ENCODE measurements at regions not wholly inside any gene's neighbourhood (a gene's known extent, or its start where the extent isn't known, plus 50 kb on each side); places are given as distances from the start of the nearest gene placed in this dataset.

- Mint-ChIP-seq H3K9me3 (ENCODE audit: unreplicated experiment) (no peaks in the 10 kb centered on the region), H3K27ac (ENCODE audit: low read depth, unreplicated experiment) (no peak overlapping the region), H3K4me1 (ENCODE audit: insufficient read depth, unreplicated experiment) (peaks cover 11% of the 10 kb centered on the region), H3K36me3 (ENCODE audit: insufficient read depth, unreplicated experiment) (no peaks in the 10 kb centered on the region), H3K27me3 (ENCODE audit: insufficient read depth, unreplicated experiment) (no peaks in the 10 kb centered on the region), H3K4me3 (ENCODE audit: unreplicated experiment) (no peak overlapping the region)
- intact Hi-C loops (cut with micrococcal nuclease) = no loop called here
- no peak for TF ChIP-seq CTCF (IDR thresholded peaks at IDR 0.05; ENCODE audit: unreplicated experiment)
- ChIA-PET CTCF (no interaction called here), POLR2A (no interaction called here)
- DNase-seq (ENCODE audit: unreplicated experiment) = no peak
- no TSS peak for BruUV-seq (replicated peaks)
These were observed 106.9 kb downstream of the LIPG start for GRCh38 chr18:49668574-49669275.

DNA sequence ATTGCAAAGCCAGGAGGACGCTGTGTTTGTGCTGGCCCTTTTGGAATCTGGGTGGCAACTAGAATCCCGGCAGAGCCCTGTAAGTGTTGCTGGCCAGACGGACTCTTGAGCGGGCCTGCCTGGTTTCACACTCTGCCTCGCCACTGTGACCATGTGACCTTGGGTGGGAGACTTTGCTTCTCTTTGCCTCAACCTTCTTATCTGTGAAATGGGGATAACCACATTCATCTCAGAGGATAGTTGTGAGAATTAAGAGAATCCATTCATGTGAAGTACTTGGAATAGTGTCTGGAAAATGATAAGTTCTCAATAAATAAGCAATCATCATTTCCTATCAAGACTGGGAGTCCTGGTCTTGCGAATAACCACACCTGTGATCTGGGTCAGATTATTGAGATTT is 105.6 kb downstream of the LIPG start:
- Mint-ChIP-seq H3K9me3 (ENCODE audit: unreplicated experiment) (no peaks in the 10 kb centered on the region), H3K4me3 (ENCODE audit: unreplicated experiment) (no peak overlapping the region), H3K4me1 (ENCODE audit: insufficient read depth, unreplicated experiment) (peaks cover 11% of the 10 kb centered on the region), H3K27ac (ENCODE audit: low read depth, unreplicated experiment) (no peak overlapping the region), H3K27me3 (ENCODE audit: insufficient read depth, unreplicated experiment) (no peaks in the 10 kb centered on the region), H3K36me3 (ENCODE audit: insufficient read depth, unreplicated experiment) (no peaks in the 10 kb centered on the region)
- TF ChIP-seq CTCF (IDR thresholded peaks at IDR 0.05; ENCODE audit: unreplicated experiment) = no peak
- DNase-seq (ENCODE audit: unreplicated experiment) = no peak
- CTCF ChIA-PET = interaction anchor here (0.6 kb wide), 1 partner anchor 68 kb away, joined by 3 read pairs; no protein-coding TSS in a partner anchor
- POLR2A ChIA-PET = no interaction called here
- intact Hi-C loops (cut with micrococcal nuclease) = no loop called here
- no TSS peak for BruUV-seq (replicated peaks)

DNA sequence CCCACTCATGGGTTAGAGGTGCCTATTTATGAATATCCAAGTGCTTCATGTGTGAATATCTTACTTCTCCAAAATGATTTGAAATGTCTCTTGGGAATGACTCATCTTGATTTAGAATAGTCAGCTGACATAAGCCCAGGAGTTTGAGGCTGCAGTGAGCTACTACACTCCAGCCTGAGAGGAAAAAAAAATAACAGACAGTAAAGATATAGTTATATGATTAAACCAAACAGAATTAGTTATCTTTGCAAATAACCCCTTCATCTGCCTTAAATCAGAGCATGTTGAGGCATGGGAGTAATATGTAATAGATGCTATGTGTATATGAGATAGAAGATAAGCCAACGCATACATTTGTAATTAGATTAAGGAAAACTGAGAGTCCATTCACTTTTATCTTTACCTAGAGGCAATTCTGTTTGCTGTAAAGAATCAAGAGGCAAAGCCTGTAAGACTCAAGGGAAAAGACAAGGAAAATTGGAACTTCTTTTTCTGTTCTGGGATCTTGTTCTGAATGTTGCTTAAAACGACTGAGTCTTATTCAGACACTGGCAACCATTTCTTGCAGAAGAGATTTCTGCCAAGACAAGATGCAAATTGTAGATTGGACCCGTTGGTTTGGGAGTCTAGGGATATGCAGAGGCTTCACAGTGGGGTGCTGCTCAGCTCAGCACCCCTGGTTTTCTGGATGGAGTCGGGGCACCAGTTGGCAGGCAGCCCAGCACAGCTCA is 104.4 kb downstream of the LIPG start:
- Mint-ChIP-seq H3K4me3 (ENCODE audit: unreplicated experiment) (no peak overlapping the region), H3K9me3 (ENCODE audit: unreplicated experiment) (no peaks in the 10 kb centered on the region), H3K4me1 (ENCODE audit: insufficient read depth, unreplicated experiment) (peaks cover 11% of the 10 kb centered on the region), H3K27me3 (ENCODE audit: insufficient read depth, unreplicated experiment) (no peaks in the 10 kb centered on the region), H3K27ac (ENCODE audit: low read depth, unreplicated experiment) (no peak overlapping the region), H3K36me3 (ENCODE audit: insufficient read depth, unreplicated experiment) (no peaks in the 10 kb centered on the region)
- intact Hi-C loops (cut with micrococcal nuclease) = no loop called here
- ChIA-PET CTCF (interaction anchor here (0.6 to 0.7 kb wide), 2 partner anchors 51 to 185 kb away, joined by 3 read pairs; no protein-coding TSS in a partner anchor), POLR2A (no interaction called here)
- BruUV-seq (replicated peaks) = no TSS peak
- TF ChIP-seq CTCF (IDR thresholded peaks at IDR 0.05; ENCODE audit: unreplicated experiment) = no peak
- DNase-seq (ENCODE audit: unreplicated experiment) = peak; percentile 14

DNA sequence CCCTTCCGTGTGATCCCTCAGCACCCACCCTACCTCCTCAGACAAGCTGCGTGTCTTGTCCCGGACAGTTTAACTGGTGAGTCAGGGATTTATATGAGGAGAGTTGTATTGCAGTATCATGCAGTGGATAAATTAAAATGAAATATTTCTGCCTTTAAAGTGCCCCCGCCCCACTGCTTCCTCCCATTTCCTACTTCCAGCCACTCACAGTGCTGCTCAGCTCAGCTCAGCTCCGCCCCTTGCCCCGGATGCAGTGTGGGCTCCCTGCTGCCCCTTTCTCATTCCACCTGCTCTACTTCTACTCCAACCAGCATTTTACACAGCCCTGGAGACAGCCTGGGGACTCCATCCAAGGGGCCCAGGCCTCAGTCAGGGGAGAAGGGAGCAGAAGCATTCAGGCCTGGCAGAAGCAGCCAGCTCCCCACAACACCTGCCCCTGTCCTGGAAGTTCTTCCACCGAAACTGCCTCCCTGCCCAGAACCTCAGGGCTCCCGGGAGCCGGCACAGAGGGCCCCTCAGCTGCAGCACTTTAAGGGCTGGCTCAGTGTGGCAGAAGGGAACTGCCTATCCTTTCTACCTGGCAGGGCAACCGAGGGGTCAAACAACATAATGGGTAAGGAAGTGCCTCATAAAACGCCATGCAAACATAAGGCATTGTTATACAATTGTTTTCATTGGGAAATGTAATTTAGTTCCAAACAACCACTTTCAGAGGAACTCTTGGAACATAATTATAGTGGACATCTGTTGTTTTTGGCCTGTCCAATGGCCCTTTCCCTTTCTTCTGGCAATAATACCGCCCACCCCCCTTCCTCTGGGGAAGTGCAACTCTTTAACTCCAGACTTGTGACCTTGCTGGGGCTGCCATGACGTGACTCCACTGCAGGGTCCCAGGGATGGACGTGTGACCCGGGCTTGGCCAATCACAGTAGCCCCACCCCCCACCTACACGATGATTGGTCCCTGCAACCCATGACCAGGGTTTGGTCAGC is 102.3 kb downstream of the LIPG start:
- peaks cover 11% of the 10 kb centered on the region for H3K4me1 Mint-ChIP-seq (ENCODE audit: insufficient read depth, unreplicated experiment)
- no TSS peak for BruUV-seq (replicated peaks)
- no peak for DNase-seq (ENCODE audit: unreplicated experiment)
- intact Hi-C loops (cut with micrococcal nuclease) = no loop called here
- H3K4me3 Mint-ChIP-seq (ENCODE audit: unreplicated experiment) = no peak overlapping the region
- CTCF ChIA-PET = interaction anchor here (0.6 kb wide), 1 partner anchor 18 kb away, joined by 3 read pairs; no protein-coding TSS in a partner anchor
- peaks cover 11% of the 10 kb centered on the region for H3K27me3 Mint-ChIP-seq (ENCODE audit: insufficient read depth, unreplicated experiment)
- POLR2A ChIA-PET = no interaction called here
- H3K9me3 Mint-ChIP-seq (ENCODE audit: unreplicated experiment) = no peaks in the 10 kb centered on the region
- TF ChIP-seq CTCF (IDR thresholded peaks at IDR 0.05; ENCODE audit: unreplicated experiment) = no peak
- no peaks in the 10 kb centered on the region for H3K36me3 Mint-ChIP-seq (ENCODE audit: insufficient read depth, unreplicated experiment)
- no peak overlapping the region for H3K27ac Mint-ChIP-seq (ENCODE audit: low read depth, unreplicated experiment)

All from MCF 10A (cell line).